ENCODE measurements at regions not wholly inside any gene's neighbourhood (a gene's known extent, or its start where the extent isn't known, plus 50 kb on each side); places are given as distances from the start of the nearest gene placed in this dataset.

GRCh38 chr16:6335072-6335471, 997.6 kb upstream of the RBFOX1 start:
- no peaks in the 10 kb centered on the region for H4K20me1 ChIP-seq (ENCODE audit: insufficient read depth, low read length)
- no peaks in the 10 kb centered on the region for H3K36me3 ChIP-seq (ENCODE audit: insufficient read depth, low read length)
- H3K9me2 ChIP-seq (ENCODE audit: insufficient read depth, low read length): no peaks in the 10 kb centered on the region
- H3K4me1 ChIP-seq (ENCODE audit: insufficient read depth, low read length, poor library complexity, severe bottlenecking): no peaks in the 10 kb centered on the region
- no peaks in the 10 kb centered on the region for H3K9me3 ChIP-seq (ENCODE audit: low read length)
- no peak overlapping the region for H3K4me2 ChIP-seq (ENCODE audit: low read length)
- ChIA-PET POLR2A (no interaction called here), CTCF (ENCODE audit: unreplicated experiment) (no interaction called here)
- intact Hi-C loops (cut with micrococcal nuclease; ENCODE audit: unreplicated experiment): no loop called here
- no peak for TF ChIP-seq EZH2phosphoT487 (IDR thresholded peaks at IDR 0.05; ENCODE audit: borderline replicate concordance, low read depth, low read length)
- peak; percentile 71 for TF ChIP-seq CTCF (conservative IDR thresholded peaks at IDR 0.05; ENCODE audit: low read length)
- no peak overlapping the region for H2AFZ ChIP-seq (ENCODE audit: low read length)
- H3K79me2 ChIP-seq (ENCODE audit: insufficient read depth, low read depth, low read length): no peaks in the 10 kb centered on the region
- no TSS peak for BruUV-seq (replicated peaks)
- H3K4me3 ChIP-seq (ENCODE audit: low read depth, low read length, poor library complexity, severe bottlenecking): no peak overlapping the region
- DNase-seq (ENCODE audit: low spot score): peak; percentile 12
- no peak overlapping the region for H3K27ac ChIP-seq (ENCODE audit: low read depth, low read length, poor library complexity, severe bottlenecking)

GRCh38 chr16:6331770-6332169, 1000.9 kb upstream of the RBFOX1 start:
- Histone ChIP-seq H3K4me1 (ENCODE audit: insufficient read depth, low read length, poor library complexity, severe bottlenecking) (no peaks in the 10 kb centered on the region), H2AFZ (ENCODE audit: low read length) (no peak overlapping the region), H4K20me1 (ENCODE audit: insufficient read depth, low read length) (no peaks in the 10 kb centered on the region), H3K27ac (ENCODE audit: low read depth, low read length, poor library complexity, severe bottlenecking) (no peak overlapping the region), H3K4me3 (ENCODE audit: low read depth, low read length, poor library complexity, severe bottlenecking) (no peak overlapping the region), H3K9me2 (ENCODE audit: insufficient read depth, low read length) (no peaks in the 10 kb centered on the region), H3K79me2 (ENCODE audit: insufficient read depth, low read depth, low read length) (no peaks in the 10 kb centered on the region), H3K9me3 (ENCODE audit: low read length) (no peaks in the 10 kb centered on the region), H3K4me2 (ENCODE audit: low read length) (no peak overlapping the region), H3K36me3 (ENCODE audit: insufficient read depth, low read length) (no peaks in the 10 kb centered on the region)
- no peak for TF ChIP-seq EZH2phosphoT487 (IDR thresholded peaks at IDR 0.05; ENCODE audit: borderline replicate concordance, low read depth, low read length)
- no peak for TF ChIP-seq CTCF (conservative IDR thresholded peaks at IDR 0.05; ENCODE audit: low read length)
- ChIA-PET CTCF (ENCODE audit: unreplicated experiment) (no interaction called here), POLR2A (no interaction called here)
- BruUV-seq (replicated peaks): no TSS peak
- no peak for DNase-seq (ENCODE audit: low spot score)
- intact Hi-C loops (cut with micrococcal nuclease; ENCODE audit: unreplicated experiment): no loop called here

GRCh38 chr16:6317934-6318333, 1014.7 kb upstream of the RBFOX1 start:
- H2AFZ ChIP-seq (ENCODE audit: low read length): no peak overlapping the region
- CTCF ChIA-PET (ENCODE audit: unreplicated experiment): no interaction called here
- H4K20me1 ChIP-seq (ENCODE audit: insufficient read depth, low read length): no peaks in the 10 kb centered on the region
- H3K27ac ChIP-seq (ENCODE audit: low read depth, low read length, poor library complexity, severe bottlenecking): no peak overlapping the region
- no peaks in the 10 kb centered on the region for H3K4me1 ChIP-seq (ENCODE audit: insufficient read depth, low read length, poor library complexity, severe bottlenecking)
- POLR2A ChIA-PET: no interaction called here
- intact Hi-C loops (cut with micrococcal nuclease; ENCODE audit: unreplicated experiment): no loop called here
- TF ChIP-seq CTCF (conservative IDR thresholded peaks at IDR 0.05; ENCODE audit: low read length) (no peak), EZH2phosphoT487 (IDR thresholded peaks at IDR 0.05; ENCODE audit: borderline replicate concordance, low read depth, low read length) (no peak)
- no peaks in the 10 kb centered on the region for H3K36me3 ChIP-seq (ENCODE audit: insufficient read depth, low read length)
- H3K9me3 ChIP-seq (ENCODE audit: low read length): no peaks in the 10 kb centered on the region
- no peaks in the 10 kb centered on the region for H3K9me2 ChIP-seq (ENCODE audit: insufficient read depth, low read length)
- no peak overlapping the region for H3K4me2 ChIP-seq (ENCODE audit: low read length)
- DNase-seq (ENCODE audit: low spot score): no peak
- no peaks in the 10 kb centered on the region for H3K79me2 ChIP-seq (ENCODE audit: insufficient read depth, low read depth, low read length)
- H3K4me3 ChIP-seq (ENCODE audit: low read depth, low read length, poor library complexity, severe bottlenecking): no peak overlapping the region
- no TSS peak for BruUV-seq (replicated peaks)
